Stimulated activated CD4-positive, alpha-beta T cell treated with anti-CD3 and anti-CD28 coated beads, Interleukin-1b, Interleukin-23, amount 100 ng/mL, for 4 hours (primary cell): ENCODE measurements at regions not wholly inside any gene's neighbourhood (a gene's known extent, or its start where the extent isn't known, plus 50 kb on each side); places are given as distances from the start of the nearest gene placed in this dataset.
A peak's percentile ranks its signal among the peaks of the same experiment; 100 is the strongest.
"Not testable (repeated sequence)": the region's sequence is repeated elsewhere in the genome, so short reads cannot be mapped to it uniquely, and the experiment has no call there.

ENCODE experiments used
- DNase-seq, 2 donors: peaks; one replicate each; pipeline ENCODE4 v3.0.0-alpha.2; 2020; ENCODE audit warnings: low read depth in 2 of 2

DNA sequence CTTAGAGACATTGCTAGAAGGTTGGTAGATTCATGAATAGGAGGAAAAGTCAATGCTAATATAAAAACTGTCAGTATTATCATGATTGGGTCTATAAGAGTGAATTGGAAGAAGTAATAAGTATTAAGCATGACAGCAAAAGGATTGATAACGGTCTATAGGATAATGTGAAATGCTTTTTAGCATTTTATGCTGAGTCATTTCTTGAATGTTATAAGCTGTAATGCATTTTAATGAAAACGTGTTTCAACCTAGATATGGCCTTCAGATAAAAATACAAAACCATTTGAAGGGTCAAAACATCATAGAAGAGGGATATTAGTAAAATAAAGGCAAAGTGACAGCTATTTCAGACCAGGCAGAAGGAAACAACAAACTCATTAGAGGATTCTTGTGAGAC, 353.5 kb downstream of the SH2D1A start:
- DNase-seq = no peak

DNA sequence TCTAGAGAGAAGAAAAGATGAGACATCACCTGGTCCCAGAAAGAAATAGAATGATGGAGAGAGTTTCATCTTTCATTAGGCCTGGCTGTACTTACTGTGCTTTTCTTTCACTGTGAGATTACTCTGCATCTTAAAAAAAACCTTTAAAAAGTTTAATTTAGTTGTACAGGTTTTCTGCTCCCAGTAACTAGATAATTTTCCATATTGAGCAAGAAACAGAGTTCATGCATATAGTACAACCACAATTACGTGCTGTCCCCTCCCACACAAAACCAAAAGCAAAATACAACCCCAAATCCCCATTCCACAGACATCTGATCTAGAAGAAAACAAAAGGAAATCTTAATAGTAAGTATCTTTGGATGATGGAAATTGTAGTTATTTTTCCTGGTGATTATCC, 371.2 kb downstream of the SH2D1A start:
- DNase-seq = no peak

DNA sequence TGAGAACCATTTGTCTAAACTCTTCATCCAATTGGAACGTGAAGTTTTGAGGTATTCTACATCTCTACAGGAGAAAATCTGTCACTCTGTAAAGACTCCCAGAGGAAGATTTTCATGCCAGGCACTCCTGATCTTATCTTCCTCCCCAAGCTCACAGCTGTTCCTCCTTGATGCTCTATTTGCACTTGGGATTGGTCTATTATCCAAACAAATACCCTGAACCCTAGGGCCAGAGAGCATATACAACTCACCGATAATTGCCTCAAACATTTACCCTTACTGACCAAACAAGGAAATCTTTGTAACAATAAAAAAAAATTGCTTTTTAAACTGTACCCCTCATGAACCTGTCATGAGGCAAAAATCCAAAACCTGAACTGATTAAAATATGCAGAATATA, 372.7 kb downstream of the SH2D1A start:
- no peak for DNase-seq

DNA sequence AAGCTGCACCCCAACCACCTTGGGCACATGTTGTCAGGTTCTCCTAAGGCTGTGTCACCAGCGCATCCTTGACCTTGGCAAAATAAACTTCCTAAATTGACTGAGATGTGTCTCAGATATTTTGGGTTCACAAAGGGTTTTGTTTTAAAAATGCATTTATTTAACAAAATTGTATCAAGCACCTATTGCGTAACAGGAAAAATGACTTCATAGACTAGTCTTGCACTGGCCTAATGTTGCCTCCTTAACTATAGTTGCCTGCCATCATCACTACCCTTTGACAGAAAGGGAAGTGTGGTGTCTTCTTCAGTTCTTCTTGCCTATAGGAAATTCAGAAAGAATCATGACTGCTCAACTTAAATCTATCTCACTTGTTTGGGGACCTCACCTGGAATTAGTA, 374.2 kb downstream of the SH2D1A start:
- DNase-seq = no peak

DNA sequence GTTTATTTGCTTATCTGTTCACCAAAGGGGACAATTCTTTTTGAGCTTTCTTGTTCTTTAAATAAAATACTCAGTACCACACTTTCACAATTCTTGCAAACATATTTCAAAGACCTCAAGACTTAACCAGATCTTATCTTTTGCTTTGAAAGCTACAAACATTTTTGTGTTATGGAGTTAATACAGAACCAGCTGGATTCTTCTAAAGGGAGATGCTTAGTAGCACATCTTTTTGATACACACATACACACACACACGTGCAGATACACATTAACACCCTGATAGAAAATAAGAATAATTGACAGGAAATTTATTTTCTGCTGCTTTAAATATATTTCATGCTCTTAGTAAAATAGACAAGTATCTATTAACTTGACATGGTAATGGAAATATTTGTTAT, 379.1 kb downstream of the SH2D1A start:
- no peak for DNase-seq

DNA sequence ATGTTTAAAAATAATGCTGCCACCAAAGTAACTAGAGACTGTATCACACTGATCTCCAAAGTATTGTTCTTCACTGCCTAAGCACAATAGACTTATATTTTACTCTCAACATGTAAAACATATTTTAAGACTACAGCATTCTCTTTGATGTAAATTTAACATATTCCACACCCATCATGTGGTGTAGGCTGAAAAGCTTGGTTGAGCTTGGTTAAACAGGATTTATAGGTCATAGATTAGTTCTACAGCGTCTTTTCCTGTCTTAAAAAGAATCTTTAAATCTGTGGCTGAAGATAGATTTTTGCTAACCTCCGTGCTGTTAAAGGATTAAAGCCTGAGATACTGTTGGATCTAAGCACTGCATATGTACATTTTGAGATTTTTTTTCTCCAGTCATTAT, 379.9 kb downstream of the SH2D1A start:
- no peak for DNase-seq

DNA sequence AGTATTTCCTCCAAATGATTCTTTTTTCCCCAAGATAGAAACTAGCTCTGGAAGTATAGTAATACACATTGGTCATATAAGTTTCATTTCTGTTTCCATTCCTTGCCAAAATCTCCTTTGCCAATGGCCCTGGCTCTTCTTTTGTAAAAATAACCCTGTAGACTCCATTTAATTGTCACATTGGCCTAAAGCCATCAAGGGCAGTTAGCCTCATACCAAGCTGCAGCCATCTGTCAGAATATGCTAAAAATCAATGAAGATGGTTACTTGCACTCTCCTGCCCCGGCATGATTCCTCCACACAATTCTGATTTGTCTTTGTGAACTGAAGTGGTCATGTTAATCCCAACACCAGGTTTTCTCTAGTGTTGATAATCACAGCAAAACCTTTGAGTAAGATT, 380.5 kb downstream of the SH2D1A start:
- DNase-seq = no peak

DNA sequence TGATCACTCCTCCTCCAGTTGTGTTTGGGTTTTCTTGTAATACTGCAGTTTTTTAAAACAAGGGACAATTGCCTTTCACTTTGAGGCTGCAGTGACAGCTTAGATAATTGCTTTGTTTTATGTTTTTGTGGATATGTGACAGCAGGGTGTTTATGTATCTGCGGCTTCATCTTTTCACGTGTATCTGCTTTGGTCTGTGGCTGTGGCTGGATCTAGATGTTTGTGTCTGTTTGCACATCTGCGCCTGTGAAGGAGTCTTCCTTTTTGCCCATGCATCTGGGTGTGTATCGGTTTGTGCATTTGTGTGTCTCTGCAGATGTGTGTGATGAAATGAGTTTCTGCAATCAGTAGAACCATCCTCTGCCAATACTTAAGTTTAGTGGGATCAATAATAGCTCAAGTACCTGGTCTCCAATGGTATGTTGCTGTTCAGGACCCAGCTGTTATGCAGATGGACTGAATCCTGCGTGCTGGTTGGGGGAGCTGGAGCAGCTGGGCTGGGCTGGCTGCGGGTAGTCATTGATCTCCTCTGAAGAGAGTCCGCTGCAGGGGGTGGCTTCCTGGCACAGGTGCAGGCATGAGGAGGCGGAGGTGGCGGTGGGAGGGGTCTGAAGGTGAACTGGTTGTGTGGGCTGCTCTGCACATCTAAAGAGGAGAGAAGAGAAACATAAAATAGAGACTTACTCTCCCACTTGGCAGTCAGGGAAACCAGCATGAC, 390.3 kb downstream of the SH2D1A start:
- DNase-seq = peak; percentile 9 to 30

DNA sequence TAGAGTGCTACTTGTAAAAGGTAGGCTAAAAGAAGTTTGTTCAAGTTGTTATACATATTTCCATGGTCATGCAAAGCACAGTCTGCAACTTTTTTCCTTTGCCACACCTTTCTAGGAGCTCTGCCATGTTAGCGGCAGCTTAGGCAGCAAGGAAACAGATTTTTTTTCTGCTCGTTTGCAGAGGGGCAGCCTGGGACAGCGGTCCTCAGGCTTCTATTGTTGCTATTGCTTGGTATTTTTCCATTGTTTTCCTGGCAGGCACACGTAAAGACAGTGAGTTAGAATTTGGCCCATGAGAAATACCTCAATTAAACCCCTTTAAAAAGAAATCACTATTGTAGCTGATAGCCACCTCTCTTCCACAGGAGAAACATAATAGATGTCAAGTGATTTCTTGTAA, 391.4 kb downstream of the SH2D1A start:
- no peak for DNase-seq

DNA sequence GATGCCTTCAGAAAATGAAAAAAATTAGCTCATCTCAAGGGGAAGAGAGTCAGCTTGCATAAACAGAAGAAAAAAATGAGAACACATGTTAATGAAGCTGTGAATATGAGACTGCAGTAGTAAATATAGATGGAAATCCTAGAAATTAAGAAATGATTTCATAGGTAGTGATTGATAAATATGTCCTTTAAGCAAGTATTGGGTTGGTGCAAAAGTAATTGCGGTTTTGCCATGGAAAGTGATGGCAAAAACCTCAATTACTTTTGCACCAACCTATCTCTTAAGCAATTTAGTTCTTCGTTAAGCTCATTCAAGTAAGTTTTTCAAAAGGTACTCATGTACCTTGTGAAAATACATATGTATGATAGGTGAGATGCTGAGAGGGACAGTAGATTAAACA, 400.9 kb downstream of the SH2D1A start:
- DNase-seq = no peak

DNA sequence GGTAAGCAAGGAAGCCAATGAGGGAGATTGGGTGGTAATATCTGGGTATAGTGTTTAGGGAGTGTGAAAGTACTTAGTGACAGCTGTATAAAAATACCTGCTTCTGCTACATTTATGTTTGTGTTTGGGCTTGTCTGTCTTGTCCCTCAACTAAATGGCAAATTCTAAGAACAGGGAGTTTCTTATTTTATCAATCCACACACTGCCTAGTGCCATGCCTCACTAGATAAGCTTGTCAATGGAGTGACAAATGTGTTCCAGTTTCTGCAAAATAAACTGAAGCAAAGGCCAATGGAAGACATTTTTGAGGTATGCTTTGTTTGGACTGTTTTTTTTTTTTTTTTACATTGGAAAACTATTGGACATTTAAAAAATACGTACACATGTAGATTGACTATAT, 418.0 kb downstream of the SH2D1A start:
- no peak for DNase-seq

DNA sequence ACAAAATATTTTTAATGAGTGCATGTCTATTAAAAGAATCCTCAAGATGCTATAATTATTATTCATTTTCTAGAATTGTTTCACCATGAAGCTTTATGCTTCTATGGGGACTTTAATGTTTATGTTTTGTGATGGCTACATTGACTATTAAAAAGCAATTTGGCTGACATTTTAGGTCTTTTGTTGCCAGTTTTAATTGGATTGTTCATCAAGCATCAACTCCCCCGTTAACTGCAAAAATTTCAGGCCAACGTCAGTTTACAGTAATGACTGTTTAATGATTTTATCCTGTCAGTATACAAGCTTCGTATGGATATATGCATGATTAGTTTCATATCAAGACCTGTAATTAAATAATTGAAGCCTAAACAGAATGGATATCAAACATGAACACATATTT, 422.8 kb downstream of the SH2D1A start:
- DNase-seq = no peak

DNA sequence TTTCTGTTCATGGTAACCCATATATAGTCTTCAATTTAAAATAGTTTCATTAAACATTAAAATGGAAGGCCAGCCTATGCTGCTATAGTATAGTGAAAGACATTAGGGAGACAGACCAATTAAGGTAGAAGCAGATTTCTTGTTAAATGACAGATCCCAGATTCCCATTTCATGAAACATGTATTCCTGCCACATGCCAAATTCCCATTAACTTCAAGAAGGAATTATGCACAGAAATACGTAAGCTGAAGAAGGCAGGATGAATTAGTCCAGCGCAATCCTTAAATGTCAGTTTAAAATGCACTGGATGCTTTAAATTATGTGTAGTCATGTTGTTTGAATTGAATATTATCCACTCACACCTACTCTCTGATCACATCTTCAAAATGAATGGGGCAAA, 424.9 kb downstream of the SH2D1A start:
- no peak for DNase-seq

DNA sequence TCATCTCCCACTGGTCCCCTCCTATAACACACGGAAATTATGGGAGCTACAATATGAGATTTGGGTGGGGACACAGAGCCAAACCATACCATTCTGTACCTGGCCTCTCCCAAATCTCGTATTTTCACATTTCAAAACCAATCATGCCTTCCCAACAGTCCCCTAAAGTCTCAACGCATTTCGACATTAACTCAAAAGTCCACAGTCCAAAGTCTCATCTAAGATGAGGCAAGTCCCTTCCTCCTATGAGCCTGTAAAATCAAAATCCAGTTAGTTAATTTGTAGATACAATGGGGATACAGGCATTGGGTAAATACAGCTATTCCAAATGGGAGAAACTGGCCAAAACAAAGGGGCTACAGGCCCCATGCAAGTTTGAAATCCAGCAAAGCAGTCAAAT, 441.9 kb downstream of the SH2D1A start:
- DNase-seq = not testable (repeated sequence)

DNA sequence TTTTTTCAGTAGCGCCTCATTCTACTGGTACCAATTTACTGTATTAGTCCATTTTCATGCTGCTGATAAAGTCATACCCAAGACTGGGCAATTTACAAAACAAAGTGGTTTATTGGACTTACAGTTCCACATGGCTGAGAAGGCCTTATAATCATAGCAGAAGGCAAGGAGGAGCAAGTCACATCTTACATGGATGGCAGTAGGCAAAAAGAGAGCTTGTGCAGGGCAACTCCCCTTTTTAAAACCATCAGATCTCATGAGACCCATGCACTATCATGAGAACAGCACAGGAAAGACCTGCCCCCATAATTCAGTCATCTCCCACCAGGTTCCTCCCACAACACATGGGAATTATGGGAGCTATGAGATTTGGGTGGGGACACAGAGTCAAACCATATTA, 443.5 kb downstream of the SH2D1A start:
- not testable (repeated sequence) for DNase-seq

DNA sequence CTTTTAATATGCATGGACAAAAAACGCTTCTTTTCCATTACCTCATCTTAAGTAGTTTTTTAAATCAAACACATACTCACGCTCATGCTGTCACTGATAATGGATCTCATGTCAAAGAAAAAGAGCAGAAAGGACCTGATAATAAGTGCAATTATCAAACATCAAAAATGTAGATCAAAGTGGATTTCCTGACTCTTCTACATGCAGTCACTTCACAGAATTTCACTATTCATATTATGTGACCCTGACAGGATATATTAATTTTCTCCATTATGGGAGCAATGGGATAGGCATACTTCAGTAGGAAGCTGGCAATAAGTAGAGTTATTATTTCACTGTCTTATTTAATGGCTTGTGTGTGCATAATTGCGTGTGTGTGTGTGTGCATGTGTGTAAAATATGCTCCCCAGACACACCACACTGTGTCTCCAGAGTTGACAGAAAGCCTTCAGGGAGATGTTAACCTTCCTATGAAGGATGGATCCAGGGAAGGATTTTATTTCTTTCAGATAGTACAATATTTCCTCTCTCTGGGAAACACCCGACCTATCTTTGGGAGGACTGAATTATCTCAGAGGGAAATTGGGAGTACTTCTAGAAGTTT, 445.2 kb downstream of the SH2D1A start:
- DNase-seq = no peak

DNA sequence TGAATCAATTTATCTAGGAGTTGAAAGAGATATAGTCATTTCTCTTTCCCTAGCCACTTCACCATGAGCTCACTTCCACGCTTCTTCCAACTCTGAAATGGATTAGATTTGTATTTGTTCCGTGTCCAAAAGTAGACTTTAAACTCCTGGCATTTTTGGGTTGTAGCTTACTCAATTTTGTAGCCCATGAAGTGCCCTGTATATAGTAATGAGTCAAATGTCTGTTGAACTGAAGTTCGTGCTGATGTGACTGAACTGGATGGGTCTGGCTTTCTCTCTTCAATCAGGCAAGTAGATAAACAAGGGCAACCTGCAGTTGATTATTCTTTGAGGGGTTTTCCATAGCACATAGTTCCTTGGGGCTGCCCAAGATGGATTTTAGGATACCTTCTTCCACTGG, 450.6 kb downstream of the SH2D1A start:
- no peak for DNase-seq

DNA sequence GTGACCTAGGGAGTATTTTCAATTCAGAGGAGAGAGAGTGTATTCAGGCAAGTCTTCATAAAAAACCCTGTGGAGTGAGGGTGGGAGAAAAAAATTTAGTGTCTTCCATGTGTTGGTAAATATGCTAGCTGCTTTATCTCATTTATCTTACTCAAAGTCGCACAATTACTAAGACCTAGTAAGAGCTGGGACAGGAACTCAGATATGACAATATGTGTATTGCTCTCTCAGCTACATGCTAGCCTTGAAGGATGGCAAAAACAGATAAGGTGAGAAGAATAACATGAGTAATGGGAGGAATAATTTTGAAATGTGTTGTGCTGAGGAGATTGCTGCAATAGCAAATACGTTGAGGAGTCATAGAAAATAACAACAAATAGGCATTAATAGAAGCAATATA, 458.6 kb downstream of the SH2D1A start:
- no peak for DNase-seq

DNA sequence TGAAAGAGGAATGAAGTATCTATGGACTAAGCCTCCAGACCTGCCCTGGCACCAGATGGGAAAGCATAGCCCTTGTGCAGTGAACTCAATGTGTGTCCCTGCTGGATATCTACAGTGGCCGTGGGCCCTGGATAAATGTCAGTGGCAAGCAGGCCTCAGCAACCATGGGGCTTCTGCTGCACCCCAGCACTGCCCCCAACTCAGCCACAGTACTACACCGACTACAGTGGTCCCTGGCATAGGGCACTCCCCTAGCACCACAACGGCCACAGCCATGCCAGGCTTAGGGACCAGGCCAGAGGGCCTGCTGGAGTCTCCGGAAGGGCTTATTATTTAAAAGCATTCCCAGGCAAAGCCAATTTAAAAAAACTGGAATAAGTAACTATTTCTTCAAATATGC, 459.1 kb downstream of the SH2D1A start:
- DNase-seq = no peak

DNA sequence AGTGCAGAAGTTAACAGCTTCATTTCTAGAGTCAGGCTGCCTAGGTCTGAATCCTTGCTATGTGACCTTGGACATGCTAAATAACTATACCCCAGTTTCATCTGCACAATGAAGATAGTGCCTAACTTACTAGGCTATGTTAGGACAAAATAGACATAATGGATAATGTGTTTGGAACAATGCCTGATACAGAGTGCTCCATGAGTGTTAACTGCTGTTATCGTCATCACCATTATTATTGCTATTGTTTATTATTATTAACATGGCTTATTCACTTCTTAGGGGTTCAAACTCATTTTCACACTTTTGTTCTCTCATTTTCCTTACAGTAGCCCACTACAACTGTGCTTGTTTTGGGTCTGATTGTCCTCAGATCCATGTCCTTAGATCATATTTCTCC, 467.7 kb downstream of the SH2D1A start:
- no peak for DNase-seq

DNA sequence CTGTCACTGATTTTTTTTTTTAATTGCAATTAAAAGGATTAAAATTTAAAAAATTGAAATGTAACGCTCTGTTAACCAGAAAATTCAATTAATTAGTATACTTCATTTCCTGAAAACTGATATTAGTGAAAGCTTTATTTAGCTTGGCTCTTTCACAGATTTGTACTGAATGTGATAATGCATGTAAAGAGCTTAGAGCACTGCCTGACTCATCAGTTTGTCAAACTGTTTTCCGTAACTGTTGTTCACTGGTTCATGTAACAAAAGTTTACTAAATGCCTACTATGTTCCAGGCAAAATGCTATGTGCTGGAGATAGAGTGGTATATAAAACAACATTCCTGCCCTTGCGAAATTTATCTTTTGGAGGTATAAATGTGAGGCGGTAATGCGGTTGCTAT, 471.7 kb downstream of the SH2D1A start:
- no peak for DNase-seq

DNA sequence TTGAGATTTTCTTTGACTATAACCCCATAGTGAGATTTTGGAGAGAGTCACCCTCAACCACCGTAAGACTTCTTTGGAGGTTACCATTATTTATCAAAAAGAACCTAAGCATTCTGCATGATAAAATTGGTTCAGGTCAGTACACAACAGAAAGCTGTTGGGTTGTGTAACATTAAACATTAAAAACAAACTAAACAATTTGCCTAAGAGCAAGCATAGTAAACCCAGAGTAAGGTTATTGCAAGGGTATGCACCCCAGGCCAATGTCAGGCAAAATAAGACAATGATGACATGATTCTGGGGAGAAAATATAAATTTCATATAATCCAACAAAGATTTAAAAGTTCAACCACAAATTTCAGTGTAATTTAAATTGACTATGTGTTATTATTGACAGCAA, 472.4 kb downstream of the SH2D1A start:
- no peak for DNase-seq

DNA sequence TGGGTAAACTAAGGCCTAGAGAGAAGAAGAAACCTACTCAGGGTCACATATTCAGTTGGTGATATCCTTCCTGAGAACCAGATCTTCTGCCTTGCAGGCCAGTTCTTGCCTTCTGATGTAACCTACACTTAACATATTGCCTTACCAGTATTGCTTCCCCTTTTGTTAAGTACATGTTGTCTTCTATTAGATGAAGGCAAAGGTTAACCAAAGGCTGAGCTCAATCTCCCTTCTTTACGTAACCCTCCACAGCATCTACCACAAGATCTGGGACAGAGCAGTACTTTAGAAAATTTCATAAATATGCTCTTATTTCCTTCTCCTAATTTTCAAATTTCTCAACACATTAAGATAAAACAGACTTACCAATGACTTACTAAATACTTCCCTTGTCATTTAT, 474.4 kb downstream of the SH2D1A start:
- no peak for DNase-seq

DNA sequence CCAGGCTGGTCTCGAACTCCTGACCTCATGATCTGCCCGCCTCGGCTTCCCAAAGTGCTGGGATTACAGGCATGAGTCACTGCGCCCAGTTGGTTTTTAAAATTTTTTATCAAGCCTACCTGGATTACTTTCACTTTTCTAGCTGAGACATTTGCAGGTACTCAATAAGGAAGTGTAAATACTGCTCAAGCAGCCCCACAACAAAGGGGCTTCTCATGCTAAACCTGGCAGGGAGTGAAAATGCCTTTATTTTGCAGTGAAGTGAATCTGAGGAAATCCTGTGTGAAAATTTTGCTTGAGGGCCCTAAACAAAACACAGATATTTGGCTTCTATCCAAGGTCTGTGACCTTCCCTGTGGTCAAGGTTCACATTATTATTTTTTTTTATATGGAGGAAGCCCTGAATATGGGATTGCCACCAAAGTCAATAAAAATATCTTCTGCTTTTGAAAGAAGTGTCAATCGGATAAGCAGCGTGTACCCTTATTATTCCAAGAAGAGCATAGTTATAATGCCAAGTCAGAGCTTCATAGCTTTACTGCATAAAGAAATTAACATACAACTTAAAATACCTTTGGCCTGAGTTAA, 481.0 kb downstream of the SH2D1A start:
- no peak for DNase-seq
